Small intestine (tissue), 7 donors: ENCODE measurements at regions not wholly inside any gene's neighbourhood (a gene's known extent, or its start where the extent isn't known, plus 50 kb on each side); places are given as distances from the start of the nearest gene placed in this dataset.

Experiments
- DNase-seq, 2 donors: peaks; one replicate each; pipeline versions ENCODE4 v3.0.0 to v3.0.0-alpha.2; 2013
- FAIRE-seq: peaks from 2 replicates; lab custom pipeline; 2012; peaks lifted over from hg19 to GRCh38; lab: Jason Lieb, UNC
- H3K27ac ChIP-seq, 3 donors: one replicate each; pipeline ENCODE4 v1.5.1; 2013; ENCODE audit warnings: low read length in 2 of 3, mild to moderate bottlenecking in 2 of 3, control low read depth in 1 of 3, inconsistent platforms in 1 of 3, low read depth in 1 of 3, moderate library complexity in 1 of 3
- H3K27me3 ChIP-seq, 3 donors: one replicate each; pipeline ENCODE4 v1.6.1; 2013; ENCODE audit warnings: low read length in 3 of 3, inconsistent platforms in 1 of 3; ENCODE audit not compliant: control insufficient read depth in 3 of 3, insufficient read depth in 3 of 3
- H3K36me3 ChIP-seq, 3 donors: one replicate each; pipeline ENCODE4 v1.6.1; 2013; ENCODE audit warnings: low read length in 3 of 3, inconsistent platforms in 1 of 3, low read depth in 1 of 3, mild to moderate bottlenecking in 1 of 3, moderate library complexity in 1 of 3; ENCODE audit not compliant: control insufficient read depth in 3 of 3, insufficient read depth in 2 of 3
- H3K4me1 ChIP-seq, 3 donors: one replicate each; pipeline ENCODE4 v1.6.1; 2013; ENCODE audit warnings: low read length in 2 of 3, inconsistent platforms in 1 of 3, low read depth in 1 of 3, mild to moderate bottlenecking in 1 of 3, moderate library complexity in 1 of 3; ENCODE audit not compliant: control insufficient read depth in 3 of 3, insufficient read depth in 2 of 3
- H3K4me3 ChIP-seq, 3 donors: one replicate each; pipeline ENCODE4 v1.5.1; 2013; ENCODE audit warnings: low read length in 3 of 3, control low read depth in 1 of 3, inconsistent platforms in 1 of 3, low read depth in 1 of 3, mild to moderate bottlenecking in 1 of 3, moderate library complexity in 1 of 3
- H3K9me3 ChIP-seq, 2 donors: one replicate each; pipeline ENCODE4 v1.6.1; 2013; ENCODE audit warnings: low read depth in 1 of 2, low read length in 1 of 2; ENCODE audit not compliant: control insufficient read depth in 2 of 2, insufficient read depth in 1 of 2
- WGBS, 3 donors: extraction: QIAGEN DNeasy Blood & Tissue Kit; methylation state at CpG; one replicate each; pipeline ENCODE4 v1.1.7; 2013; 5-methylcytosine and 5-hydroxymethylcytosine counted together
- donor health status: healthy with polysubstance abuse.
- donor health status: control.
- donor health status: control.
- donor health status: Bipolar disorder and iron deficiency.
- donor health status: healthy.

GRCh38 chr15:29345549-29346525 is 76.2 kb upstream of the NSMCE3 start:
- Histone ChIP-seq H3K36me3 (no peaks in the 10 kb centered on the region), H3K4me1 (no peaks in the 10 kb centered on the region), H3K4me3 (no peak overlapping the region), H3K27me3 (no peaks in the 10 kb centered on the region), H3K27ac (no peak overlapping the region), H3K9me3 (no peaks in the 10 kb centered on the region)
- 79 to 83% (median 82%) methylated on average over 20 of the region's 20 CpGs for WGBS, 3 donors
- no peak for DNase-seq
- no peak for FAIRE-seq

GRCh38 chr15:29344474-29344873 is 74.9 kb upstream of the NSMCE3 start:
- no peaks in the 10 kb centered on the region for H3K27me3 ChIP-seq
- 86 to 100% (median 93%) methylated on average over 3 of the region's 3 CpGs for WGBS, 3 donors
- H3K9me3 ChIP-seq: no peaks in the 10 kb centered on the region
- H3K27ac ChIP-seq: no peak overlapping the region
- no peaks in the 10 kb centered on the region for H3K4me1 ChIP-seq
- H3K4me3 ChIP-seq: no peak overlapping the region
- FAIRE-seq (no peak), DNase-seq (no peak)
- H3K36me3 ChIP-seq: no peaks in the 10 kb centered on the region

GRCh38 chr15:29343229-29343628 is 73.6 kb upstream of the NSMCE3 start:
- Histone ChIP-seq H3K4me1 (no peaks in the 10 kb centered on the region), H3K27ac (no peak overlapping the region), H3K36me3 (no peaks in the 10 kb centered on the region), H3K27me3 (no peaks in the 10 kb centered on the region), H3K9me3 (no peaks in the 10 kb centered on the region), H3K4me3 (no peak overlapping the region)
- FAIRE-seq (no peak), DNase-seq (no peak)
- WGBS, 3 donors: 90 to 95% (median 93%) methylated on average over 2 of the region's 2 CpGs

DNA sequence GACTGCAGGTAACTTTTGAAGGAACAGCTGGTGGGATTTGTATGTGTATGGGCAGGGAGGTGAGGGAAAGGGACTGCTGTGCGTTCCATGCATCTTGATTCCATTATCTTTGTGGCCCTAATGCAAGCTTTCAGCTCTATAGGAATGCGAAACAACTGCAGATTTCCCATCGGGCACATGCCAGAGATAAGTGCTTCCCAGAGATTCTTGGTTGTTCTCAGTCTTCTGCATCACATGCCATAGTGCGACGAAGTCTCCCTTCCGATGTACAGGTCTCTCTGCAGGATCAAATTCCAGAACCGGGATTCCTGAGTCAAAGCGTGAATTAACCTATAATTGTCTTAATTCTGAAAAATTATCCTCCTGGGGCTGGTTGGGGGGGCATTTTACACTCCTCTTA is 72.6 kb upstream of the NSMCE3 start:
- Histone ChIP-seq H3K4me3 (no peak overlapping the region), H3K27me3 (no peaks in the 10 kb centered on the region), H3K36me3 (no peaks in the 10 kb centered on the region), H3K27ac (no peak overlapping the region), H3K4me1 (no peaks in the 10 kb centered on the region), H3K9me3 (no peaks in the 10 kb centered on the region)
- 84 to 90% (median 88%) methylated on average over 8 of the region's 8 CpGs for WGBS, 3 donors
- no peak for FAIRE-seq
- no peak for DNase-seq

DNA sequence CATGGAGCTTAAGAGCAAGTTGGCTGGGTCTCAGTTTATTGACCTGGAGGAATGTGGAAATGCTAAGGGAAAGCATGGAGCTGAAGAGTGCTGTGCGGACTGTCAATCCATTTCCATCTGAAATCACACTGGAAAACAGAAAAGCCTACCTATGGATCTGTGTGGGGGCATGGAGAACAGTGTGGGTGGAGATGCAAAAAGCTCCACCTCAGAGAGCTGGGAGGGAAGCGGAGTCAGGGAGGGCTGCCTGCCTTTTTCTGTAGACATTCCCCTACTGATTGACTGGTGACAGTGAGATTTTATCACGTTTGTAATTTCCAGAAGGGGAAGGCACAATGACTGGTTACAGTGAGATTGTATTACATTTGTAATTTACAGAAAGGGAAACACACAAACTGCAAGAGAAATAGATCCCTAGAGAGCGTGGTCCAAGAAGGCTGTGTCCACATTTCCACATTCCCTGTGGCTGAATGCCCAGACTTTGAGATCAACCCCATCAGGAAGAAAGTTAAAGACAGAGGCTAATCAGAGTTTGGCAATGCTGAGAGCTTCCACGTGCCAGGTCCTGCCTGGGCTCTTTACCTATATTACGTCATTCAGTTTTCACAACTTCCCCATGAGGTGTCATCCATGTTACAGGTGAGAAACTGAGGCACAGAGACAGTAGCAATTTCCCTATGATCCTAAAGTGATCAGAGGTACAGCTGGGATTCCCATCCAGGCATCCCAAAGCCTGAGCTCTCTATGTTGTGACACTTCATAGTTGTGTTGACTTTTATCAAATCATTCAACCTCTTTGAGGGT is 67.7 kb upstream of the NSMCE3 start:
- Histone ChIP-seq H3K4me3 (no peak overlapping the region), H3K27ac (no peak overlapping the region), H3K27me3 (no peaks in the 10 kb centered on the region), H3K9me3 (no peaks in the 10 kb centered on the region), H3K4me1 (no peaks in the 10 kb centered on the region), H3K36me3 (no peaks in the 10 kb centered on the region)
- WGBS, 3 donors: 47 to 52% (median 49%) methylated on average over 6 of the region's 6 CpGs
- FAIRE-seq (no peak), DNase-seq (no peak)

DNA sequence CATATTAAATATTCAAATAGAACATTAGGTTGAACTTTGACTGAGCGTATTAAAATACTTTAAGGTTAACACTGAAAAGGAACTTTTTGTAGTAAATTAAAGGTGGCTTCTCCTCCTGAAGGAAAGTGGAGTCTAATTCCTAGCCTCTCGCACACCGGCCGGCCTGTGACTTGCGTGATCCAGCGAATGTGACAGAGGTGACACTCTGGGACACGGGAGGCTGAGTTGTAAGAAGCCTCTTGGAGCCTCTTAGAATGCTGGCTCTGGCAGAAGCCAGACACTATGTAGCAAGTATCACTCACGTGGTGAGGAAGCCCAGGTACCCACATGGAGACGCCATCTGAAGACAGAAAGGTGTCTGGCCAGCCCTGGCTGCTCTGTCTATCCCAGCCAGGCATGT is 64.9 kb upstream of the NSMCE3 start:
- no peaks in the 10 kb centered on the region for H3K4me1 ChIP-seq
- DNase-seq: no peak
- FAIRE-seq: no peak
- no peaks in the 10 kb centered on the region for H3K9me3 ChIP-seq
- no peaks in the 10 kb centered on the region for H3K36me3 ChIP-seq
- no peak overlapping the region for H3K27ac ChIP-seq
- no peaks in the 10 kb centered on the region for H3K27me3 ChIP-seq
- WGBS, 3 donors: 81 to 87% (median 81%) methylated on average over 9 of the region's 9 CpGs
- H3K4me3 ChIP-seq: no peak overlapping the region

- H3K27me3 ChIP-seq: no peaks in the 10 kb centered on the region
- DNase-seq (no peak), FAIRE-seq (no peak)
- no peaks in the 10 kb centered on the region for H3K36me3 ChIP-seq
- no peak overlapping the region for H3K4me3 ChIP-seq
- 80 to 86% (median 81%) methylated on average over 6 of the region's 6 CpGs for WGBS, 3 donors
- H3K9me3 ChIP-seq: no peaks in the 10 kb centered on the region
- H3K27ac ChIP-seq: no peak overlapping the region
- no peaks in the 10 kb centered on the region for H3K4me1 ChIP-seq
Measured at GRCh38 chr15:29333261-29333660, 63.6 kb upstream of the NSMCE3 start.

- no peak overlapping the region for H3K4me3 ChIP-seq
- no peaks in the 10 kb centered on the region for H3K4me1 ChIP-seq
- no peaks in the 10 kb centered on the region for H3K36me3 ChIP-seq
- H3K27me3 ChIP-seq: no peaks in the 10 kb centered on the region
- no peak overlapping the region for H3K27ac ChIP-seq
- no peak for FAIRE-seq
- 62 to 73% (median 72%) methylated on average over 6 of the region's 6 CpGs for WGBS, 3 donors
- H3K9me3 ChIP-seq: no peaks in the 10 kb centered on the region
- DNase-seq: no peak
Measured at GRCh38 chr15:29331669-29332068, 62.0 kb upstream of the NSMCE3 start.
